IMR-90 (cell line): ENCODE measurements at regions not wholly inside any gene's neighbourhood (a gene's known extent, or its start where the extent isn't known, plus 50 kb on each side); places are given as distances from the start of the nearest gene placed in this dataset.

Experiments used
- ATAC-seq: fragments of 200-7000 bp; cut with Tn5 transposase; 2 replicates; pipeline ENCODE4 v1.9.1; 2020; ENCODE audit warnings: low read depth, mild to moderate bottlenecking, moderate library complexity
- BruUV-seq: library from RNA; stranded (reverse); fragments of 400-500 nt; replicated peaks from 2 replicates; lab custom pipeline; 2021; lab: Mats Ljungman, UMichigan
- CTCF ChIA-PET: fragments of 300-600 bp; formaldehyde crosslinking; extraction: SDS; loops from one replicate; lab custom pipeline; 2021; ENCODE audit warnings: antibody characterized with exemption; lab: Yijun Ruan, JAX
- POLR2A ChIA-PET: fragments of 300-600 bp; sonication (Branson Sonifier 250); formaldehyde crosslinking; loops from one replicate; lab custom pipeline; 2022; ENCODE audit warnings: antibody characterized with exemption; ENCODE audit not compliant: unreplicated experiment; lab: Charles Lee
- DNase-seq: peaks from one replicate; pipeline ENCODE4 v3.0.0; 2013
- H2AFZ ChIP-seq: replicated peaks from 2 replicates; pipeline ENCODE3; 2013; ENCODE audit warnings: low read length, mild to moderate bottlenecking; ENCODE audit not compliant: poor library complexity
- H2AK5ac ChIP-seq: 2 replicates; pipeline ENCODE4 v1.6.1; 2013; ENCODE audit warnings: low read depth, low read length, inconsistent platforms
- H2AK9ac ChIP-seq: replicated peaks from 2 replicates; pipeline ENCODE3; 2013; ENCODE audit warnings: mild to moderate bottlenecking, low read depth, low read length, moderate library complexity; ENCODE audit not compliant: poor library complexity
- H2BK120ac ChIP-seq: 2 replicates; pipeline ENCODE4 v1.6.1; 2013; ENCODE audit warnings: low read depth, low read length, inconsistent platforms
- H2BK15ac ChIP-seq: 3 replicates; pipeline ENCODE4 v1.6.1; 2013; ENCODE audit warnings: low read depth, low read length, inconsistent platforms
- H2BK20ac ChIP-seq: 2 replicates; pipeline ENCODE4 v1.6.1; 2013; ENCODE audit warnings: low read depth, mild to moderate bottlenecking, inconsistent platforms, low read length, moderate library complexity
- H2BK5ac ChIP-seq: 2 replicates; pipeline ENCODE4 v1.6.1; 2013; ENCODE audit warnings: mild to moderate bottlenecking, low read depth, low read length, inconsistent platforms; ENCODE audit not compliant: poor library complexity, severe bottlenecking
- H3K14ac ChIP-seq: replicated peaks from 2 replicates; pipeline ENCODE4 v1.6.1; 2013; ENCODE audit warnings: low read depth, low read length, inconsistent platforms
- H3K18ac ChIP-seq: 2 replicates; pipeline ENCODE4 v1.6.1; 2013; ENCODE audit warnings: low read depth, low read length, control low read depth
- H3K23ac ChIP-seq: 2 replicates; pipeline ENCODE4 v1.6.1; 2013; ENCODE audit warnings: low read depth, low read length, inconsistent platforms
- H3K27ac ChIP-seq: 2 replicates; pipeline ENCODE4 v1.5.1; 2013; ENCODE audit warnings: mild to moderate bottlenecking, control low read depth, low read length; ENCODE audit not compliant: insufficient read depth
- H3K27me3 ChIP-seq: 2 replicates; pipeline ENCODE4 v1.6.1; 2013; ENCODE audit warnings: low read length; ENCODE audit not compliant: control insufficient read depth, insufficient read depth
- H3K36me3 ChIP-seq: 2 replicates; pipeline ENCODE4 v1.6.1; 2013; ENCODE audit warnings: low read length, mixed read lengths; ENCODE audit not compliant: control insufficient read depth, insufficient read depth
- H3K4ac ChIP-seq: 2 replicates; pipeline ENCODE4 v1.6.1; 2013; ENCODE audit warnings: low read depth, low read length, inconsistent platforms
- H3K4me1 ChIP-seq: 2 replicates; pipeline ENCODE4 v1.6.1; 2013; ENCODE audit warnings: low read length, mixed read lengths; ENCODE audit not compliant: control insufficient read depth, insufficient read depth
- H3K4me2 ChIP-seq: 2 replicates; pipeline ENCODE4 v1.6.1; 2013; ENCODE audit warnings: low read depth, mild to moderate bottlenecking, control low read depth, low read length, moderate library complexity
- H3K4me3 ChIP-seq: 2 replicates; pipeline ENCODE4 v1.5.1; 2013; ENCODE audit warnings: low read depth, mild to moderate bottlenecking, control low read depth, low read length, moderate library complexity; ENCODE audit not compliant: insufficient read depth
- H3K56ac ChIP-seq: 2 replicates; pipeline ENCODE4 v1.6.1; 2013; ENCODE audit warnings: low read length, inconsistent platforms; ENCODE audit not compliant: insufficient read depth; ENCODE audit errors: extremely low read depth
- H3K79me1 ChIP-seq, 2 experiments: 2 replicates each; pipeline ENCODE4 v1.6.1; 2013; ENCODE audit warnings: low read length in 2 of 2, inconsistent platforms in 1 of 2, low read depth in 1 of 2
- H3K9ac ChIP-seq: 2 replicates; pipeline ENCODE4 v1.6.1; 2013; ENCODE audit warnings: low read depth, low read length, control low read depth
- H3K9me1 ChIP-seq: 2 replicates; pipeline ENCODE4 v1.6.1; 2013; ENCODE audit warnings: low read length, inconsistent platforms; ENCODE audit not compliant: insufficient read depth
- H3K9me3 ChIP-seq: 2 replicates; pipeline ENCODE4 v1.6.1; 2013; ENCODE audit warnings: low read length; ENCODE audit not compliant: control insufficient read depth, insufficient read depth
- H4K20me1 ChIP-seq: 2 replicates; pipeline ENCODE4 v1.6.1; 2013; ENCODE audit warnings: low read length, inconsistent platforms; ENCODE audit not compliant: insufficient read depth
- H4K5ac ChIP-seq: 2 replicates; pipeline ENCODE4 v1.6.1; 2013; ENCODE audit warnings: mild to moderate bottlenecking, low read depth, low read length, control low read depth
- H4K8ac ChIP-seq, 2 experiments: 2 replicates each; pipeline ENCODE4 v1.6.1; 2013; ENCODE audit warnings: low read depth in 2 of 2, low read length in 2 of 2, control low read depth in 1 of 2, inconsistent platforms in 1 of 2
- H4K91ac ChIP-seq: 2 replicates; pipeline ENCODE4 v1.6.1; 2013; ENCODE audit warnings: low read depth, low read length, inconsistent platforms; ENCODE audit not compliant: insufficient read depth
- BHLHE40 ChIP-seq: fragments of 150-350 bp; IDR thresholded peaks from 2 replicates; pipeline ENCODE4 v1.6.1; 2016; ENCODE audit warnings: mild to moderate bottlenecking, low read depth, low read length
- CHD1 ChIP-seq: IDR thresholded peaks from 2 replicates; pipeline ENCODE4 v1.6.1; 2012; ENCODE audit warnings: low read depth, low read length, improper control_type of control experiment
- MAZ ChIP-seq: IDR thresholded peaks from 2 replicates; pipeline ENCODE4 v1.6.1; 2012; ENCODE audit warnings: low read depth, mild to moderate bottlenecking, low read length, improper control_type of control experiment, moderate library complexity, borderline replicate concordance
- WGBS, 2 experiments: methylation state at CpG; one replicate each; pipeline versions ENCODE4 v1.1.5 to v1.1.7; 2013; ENCODE audit warnings: missing lambda C conversion rate in 2 of 2; ENCODE audit not compliant: insufficient read length in 1 of 2; ENCODE audit errors: extremely low coverage in 2 of 2; 5-methylcytosine and 5-hydroxymethylcytosine counted together
- dilution Hi-C: fragments of 300-500 bp; cut with HindIII; formaldehyde crosslinking; loops from one replicate; pipeline ENCODE4 v1.14.3; 2018; ENCODE audit warnings: low sequenced_read_pairs; ENCODE audit not compliant: unreplicated experiment
- in situ Hi-C: fragments of 300-500 bp; cut with MboI; formaldehyde crosslinking; loops from 3 replicates; pipeline ENCODE4 v1.14.3; 2019; ENCODE audit warnings: low sequenced_read_pairs, inconsistent platforms, mixed read lengths
- intact Hi-C: fragments of 100-400 bp; cut with micrococcal nuclease; formaldehyde crosslinking; loops from 2 replicates; pipeline ENCODE4 v1.10.0; 2022

DNA sequence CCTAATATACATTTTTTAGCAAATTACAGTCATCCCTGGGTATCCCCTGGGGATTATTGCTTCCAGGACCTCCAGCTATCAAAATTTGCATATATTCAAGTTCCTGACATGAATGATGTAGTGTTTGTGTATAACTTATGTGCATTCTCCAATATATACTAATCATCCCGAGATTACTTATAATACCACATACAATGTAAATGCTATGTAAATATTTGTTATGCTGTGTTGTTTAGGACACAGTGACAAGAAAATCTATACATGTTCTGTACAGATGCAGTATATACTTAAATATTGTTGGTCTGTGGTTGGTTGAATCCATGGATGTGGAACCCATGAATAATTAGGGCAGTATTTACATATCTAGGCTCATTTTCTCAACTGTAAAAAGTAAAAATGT is 1060.3 kb downstream of the DSC3 start:
- POLR2A ChIA-PET = no interaction called here
- no peak overlapping the region for H3K9ac ChIP-seq
- TF ChIP-seq MAZ (no peak), BHLHE40 (no peak), CHD1 (no peak)
- DNase-seq = no peak
- no CpG with 5 or more reads among the region's 1 CpG for WGBS, 2 experiments
- H3K4ac ChIP-seq = no peak overlapping the region
- no peak overlapping the region for H3K4me2 ChIP-seq
- no peaks in the 10 kb centered on the region for H3K79me1 ChIP-seq
- dilution Hi-C loops = no loop called here
- no peak overlapping the region for H2BK5ac ChIP-seq
- no peak overlapping the region for H2AFZ ChIP-seq
- no TSS peak for BruUV-seq
- no peak overlapping the region for H4K91ac ChIP-seq
- no peak overlapping the region for H3K27ac ChIP-seq
- no peak overlapping the region for H3K4me3 ChIP-seq
- no peaks in the 10 kb centered on the region for H3K9me3 ChIP-seq
- no peak overlapping the region for H2AK5ac ChIP-seq
- H3K23ac ChIP-seq = no peak overlapping the region
- no peak overlapping the region for H2AK9ac ChIP-seq
- in situ Hi-C loops = no loop called here
- H3K9me1 ChIP-seq = no peaks in the 10 kb centered on the region
- CTCF ChIA-PET = no interaction called here
- H2BK120ac ChIP-seq = no peak overlapping the region
- H2BK20ac ChIP-seq = no peak overlapping the region
- no peak overlapping the region for H2BK15ac ChIP-seq
- H3K36me3 ChIP-seq = no peaks in the 10 kb centered on the region
- ATAC-seq = no peak
- no peaks in the 10 kb centered on the region for H3K4me1 ChIP-seq
- H4K5ac ChIP-seq = no peak overlapping the region
- H3K18ac ChIP-seq = no peak overlapping the region
- H3K27me3 ChIP-seq = no peaks in the 10 kb centered on the region
- H4K8ac ChIP-seq = no peak overlapping the region
- intact Hi-C loops = no loop called here
- no peak overlapping the region for H3K14ac ChIP-seq
- H3K56ac ChIP-seq = no peak overlapping the region
- no peaks in the 10 kb centered on the region for H4K20me1 ChIP-seq
